ENCODE measurements at regions not wholly inside any gene's neighbourhood (a gene's known extent, or its start where the extent isn't known, plus 50 kb on each side); places are given as distances from the start of the nearest gene placed in this dataset.

DNA sequence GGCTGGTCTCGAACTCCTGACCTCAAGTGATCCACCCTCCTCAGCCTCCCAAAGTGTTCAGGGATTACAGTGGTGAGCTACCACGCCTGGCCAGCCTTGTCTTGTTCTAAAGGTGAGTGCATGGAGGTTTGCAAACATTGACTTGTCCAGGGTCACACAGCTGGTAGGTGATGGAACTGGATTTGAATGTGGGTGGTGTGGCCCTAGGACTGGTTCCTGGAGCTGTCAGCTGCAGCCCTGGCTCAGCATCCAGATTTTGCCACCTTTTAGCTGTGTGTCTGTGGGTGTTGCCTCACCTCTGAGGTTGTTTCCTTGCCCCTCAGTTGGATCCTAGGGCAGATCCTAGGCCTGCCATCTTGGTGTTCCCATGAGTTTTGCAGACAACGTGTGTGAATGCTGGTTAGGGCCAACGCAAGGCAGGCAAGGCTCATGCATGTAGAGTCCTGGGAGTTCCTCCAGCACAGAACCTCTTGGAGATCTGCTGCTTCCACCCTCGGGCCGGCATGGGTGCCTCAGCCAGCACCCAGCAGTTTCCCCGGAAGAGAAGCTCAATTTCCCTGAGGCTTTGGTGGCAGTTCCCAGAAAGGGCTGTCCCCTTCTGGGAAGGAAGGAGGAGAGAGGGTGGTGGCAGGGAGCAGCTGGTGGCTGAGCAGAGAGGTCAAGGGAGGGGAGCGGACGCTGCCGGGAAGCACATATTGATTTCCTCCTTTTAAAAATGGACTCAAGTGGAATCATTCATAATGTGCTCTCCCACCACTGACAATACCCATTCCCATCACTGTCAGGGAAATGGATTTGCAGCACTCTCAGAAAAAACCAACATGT is 127.6 kb upstream of the HS6ST1 start:
- Histone ChIP-seq H3K9me3 (no peaks in the 10 kb centered on the region), H3K27me3 (no peaks in the 10 kb centered on the region), H3K36me3 (no peaks in the 10 kb centered on the region), H3K4me3 (replicated peaks in 1 of 3) (no peak overlapping the region), H3K27ac (no peak overlapping the region), H3K4me1 (peaks cover 6 to 8% of the 10 kb centered on the region in 2 donors)
- DNase-seq, result no peak
- WGBS, 2 donors, result 82 to 85% methylated on average over 10 of the region's 10 CpGs
- no peak for TF ChIP-seq POLR2A (IDR thresholded peaks at IDR 0.05)
- TF ChIP-seq, protein P1, sequence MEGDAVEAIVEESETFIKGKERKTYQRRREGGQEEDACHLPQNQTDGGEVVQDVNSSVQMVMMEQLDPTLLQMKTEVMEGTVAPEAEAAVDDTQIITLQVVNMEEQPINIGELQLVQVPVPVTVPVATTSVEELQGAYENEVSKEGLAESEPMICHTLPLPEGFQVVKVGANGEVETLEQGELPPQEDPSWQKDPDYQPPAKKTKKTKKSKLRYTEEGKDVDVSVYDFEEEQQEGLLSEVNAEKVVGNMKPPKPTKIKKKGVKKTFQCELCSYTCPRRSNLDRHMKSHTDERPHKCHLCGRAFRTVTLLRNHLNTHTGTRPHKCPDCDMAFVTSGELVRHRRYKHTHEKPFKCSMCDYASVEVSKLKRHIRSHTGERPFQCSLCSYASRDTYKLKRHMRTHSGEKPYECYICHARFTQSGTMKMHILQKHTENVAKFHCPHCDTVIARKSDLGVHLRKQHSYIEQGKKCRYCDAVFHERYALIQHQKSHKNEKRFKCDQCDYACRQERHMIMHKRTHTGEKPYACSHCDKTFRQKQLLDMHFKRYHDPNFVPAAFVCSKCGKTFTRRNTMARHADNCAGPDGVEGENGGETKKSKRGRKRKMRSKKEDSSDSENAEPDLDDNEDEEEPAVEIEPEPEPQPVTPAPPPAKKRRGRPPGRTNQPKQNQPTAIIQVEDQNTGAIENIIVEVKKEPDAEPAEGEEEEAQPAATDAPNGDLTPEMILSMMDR (IDR thresholded peaks at IDR 0.05), result no peak
- intact Hi-C loops (cut with DNase I), result no loop called here

- Histone ChIP-seq H3K4me1 (peaks cover 6 to 8% of the 10 kb centered on the region in 2 donors), H3K9me3 (no peaks in the 10 kb centered on the region), H3K4me3 (replicated peaks in 1 of 3) (no peak overlapping the region), H3K27ac (no peak overlapping the region), H3K36me3 (no peaks in the 10 kb centered on the region), H3K27me3 (no peaks in the 10 kb centered on the region)
- TF ChIP-seq, protein P1 (IDR thresholded peaks at IDR 0.05), result no peak
- TF ChIP-seq POLR2A (IDR thresholded peaks at IDR 0.05), result no peak
- WGBS, 2 donors, result 78 to 84% methylated on average over 14 of the region's 17 CpGs
- DNase-seq, result no peak
- intact Hi-C loops (cut with DNase I), result no loop called here
These were observed 128.3 kb upstream of the HS6ST1 start for GRCh38 chr2:128446874-128447537.

GRCh38 chr2:128447538-128447995 is 128.9 kb upstream of the HS6ST1 start:
- TF ChIP-seq POLR2A (IDR thresholded peaks at IDR 0.05), result no peak
- TF ChIP-seq, protein P1 (IDR thresholded peaks at IDR 0.05), result no peak
- DNase-seq, result no peak
- Histone ChIP-seq H3K9me3 (no peaks in the 10 kb centered on the region), H3K27ac (no peak overlapping the region), H3K27me3 (no peaks in the 10 kb centered on the region), H3K36me3 (no peaks in the 10 kb centered on the region), H3K4me1 (peaks cover 6% of the 10 kb centered on the region in 2 donors), H3K4me3 (replicated peaks in 1 of 3) (no peak overlapping the region)
- intact Hi-C loops (cut with DNase I), result no loop called here
- WGBS, 2 donors, result 100% methylated on average over 1 to 3 of the region's 7 CpGs

- no peaks in the 10 kb centered on the region for H3K9me3 ChIP-seq
- H3K27me3 ChIP-seq, result no peaks in the 10 kb centered on the region
- DNase-seq, result no peak
- WGBS, 2 donors, result 94 to 98% methylated on average over 10 of the region's 13 CpGs
- no peaks in the 10 kb centered on the region for H3K4me1 ChIP-seq
- TF ChIP-seq, protein P1 (IDR thresholded peaks at IDR 0.05), result no peak
- no peak for TF ChIP-seq POLR2A (IDR thresholded peaks at IDR 0.05)
- no peak overlapping the region for H3K4me3 ChIP-seq (replicated peaks in 1 of 3)
- intact Hi-C loops (cut with DNase I), result no loop called here
- H3K27ac ChIP-seq, result no peak overlapping the region
- H3K36me3 ChIP-seq, result no peaks in the 10 kb centered on the region
These were observed 129.9 kb upstream of the HS6ST1 start for GRCh38 chr2:128448331-128449225.

Measured in thyroid gland (tissue), 4 donors.